Erythroblast (primary cell): ENCODE measurements at regions not wholly inside any gene's neighbourhood (a gene's known extent, or its start where the extent isn't known, plus 50 kb on each side); places are given as distances from the start of the nearest gene placed in this dataset.

ENCODE experiments used
- GATA1 ChIP-seq: IDR thresholded peaks from 2 replicates; pipeline ENCODE4 v1.6.1; 2011; ENCODE audit warnings: low read depth, mild to moderate bottlenecking, control low read depth, low read length, moderate library complexity
- POLR2A ChIP-seq: IDR thresholded peaks from 2 replicates; pipeline ENCODE4 v1.6.1; 2011; ENCODE audit warnings: mild to moderate bottlenecking, low read length

DNA sequence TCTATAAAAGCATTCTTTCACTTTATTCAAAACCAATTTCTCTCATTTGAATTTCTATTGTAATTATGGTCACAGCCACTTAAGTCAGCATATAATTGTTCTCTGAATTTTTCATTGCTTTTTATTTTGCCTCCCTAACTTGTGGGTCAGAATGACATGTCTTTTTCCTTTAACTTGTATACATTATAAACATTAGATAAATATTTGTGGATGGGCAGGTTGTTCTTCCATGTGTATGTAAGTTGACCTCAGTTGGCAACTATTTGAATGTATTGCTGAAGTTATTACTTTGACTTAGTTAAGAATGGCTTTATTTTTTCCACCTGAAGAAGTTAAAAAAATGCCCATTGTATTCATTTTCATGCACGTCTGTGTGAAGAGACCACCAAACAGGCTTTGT lies 83.0 kb upstream of the MAP3K7 start:
- TF ChIP-seq POLR2A (no peak), GATA1 (no peak)
